ENCODE measurements at regions not wholly inside any gene's neighbourhood (a gene's known extent, or its start where the extent isn't known, plus 50 kb on each side); places are given as distances from the start of the nearest gene placed in this dataset.

DNA sequence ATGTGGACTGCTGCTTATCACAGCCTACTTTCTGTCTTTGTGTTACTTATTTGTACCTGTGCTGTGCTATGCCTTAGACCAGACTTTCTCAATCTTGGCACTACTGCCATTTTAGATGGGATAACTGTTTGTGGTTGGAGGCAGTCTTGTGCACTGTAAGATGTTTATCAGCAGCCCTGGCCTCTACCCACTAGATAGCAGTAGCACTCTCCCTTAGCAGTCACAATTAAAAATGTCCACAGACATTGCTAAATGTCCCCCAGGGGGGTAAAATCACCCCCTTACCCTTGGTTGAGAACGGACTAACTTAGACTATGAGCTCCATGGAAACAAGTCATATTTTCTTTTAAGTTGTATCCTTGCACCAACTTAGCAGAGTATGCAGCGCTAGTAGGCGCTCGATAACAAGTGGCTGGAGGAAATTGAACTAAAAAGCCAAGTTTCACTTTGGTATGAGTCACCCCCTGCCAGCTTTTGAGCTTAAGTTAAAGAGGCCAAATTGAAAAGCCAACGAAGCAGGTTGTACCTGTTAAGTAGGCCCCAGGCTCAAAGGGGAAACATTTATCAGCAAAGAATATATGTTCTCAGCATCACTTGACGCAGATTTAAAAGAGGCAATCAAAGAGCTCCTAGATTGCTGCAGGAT, 304.8 kb upstream of the SORL1-AS1 start:
- TF ChIP-seq, protein P1, sequence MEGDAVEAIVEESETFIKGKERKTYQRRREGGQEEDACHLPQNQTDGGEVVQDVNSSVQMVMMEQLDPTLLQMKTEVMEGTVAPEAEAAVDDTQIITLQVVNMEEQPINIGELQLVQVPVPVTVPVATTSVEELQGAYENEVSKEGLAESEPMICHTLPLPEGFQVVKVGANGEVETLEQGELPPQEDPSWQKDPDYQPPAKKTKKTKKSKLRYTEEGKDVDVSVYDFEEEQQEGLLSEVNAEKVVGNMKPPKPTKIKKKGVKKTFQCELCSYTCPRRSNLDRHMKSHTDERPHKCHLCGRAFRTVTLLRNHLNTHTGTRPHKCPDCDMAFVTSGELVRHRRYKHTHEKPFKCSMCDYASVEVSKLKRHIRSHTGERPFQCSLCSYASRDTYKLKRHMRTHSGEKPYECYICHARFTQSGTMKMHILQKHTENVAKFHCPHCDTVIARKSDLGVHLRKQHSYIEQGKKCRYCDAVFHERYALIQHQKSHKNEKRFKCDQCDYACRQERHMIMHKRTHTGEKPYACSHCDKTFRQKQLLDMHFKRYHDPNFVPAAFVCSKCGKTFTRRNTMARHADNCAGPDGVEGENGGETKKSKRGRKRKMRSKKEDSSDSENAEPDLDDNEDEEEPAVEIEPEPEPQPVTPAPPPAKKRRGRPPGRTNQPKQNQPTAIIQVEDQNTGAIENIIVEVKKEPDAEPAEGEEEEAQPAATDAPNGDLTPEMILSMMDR (IDR thresholded peaks at IDR 0.05; ENCODE audit: extremely low read depth, insufficient read depth, missing control alignments), result no peak
- in situ Hi-C loops (cut with MboI; ENCODE audit: low pct_unique_long_range_greater_than_20kb, low sequenced_read_pairs, unreplicated experiment), result no loop called here
- no peak for DNase-seq (ENCODE audit: low spot score)

DNA sequence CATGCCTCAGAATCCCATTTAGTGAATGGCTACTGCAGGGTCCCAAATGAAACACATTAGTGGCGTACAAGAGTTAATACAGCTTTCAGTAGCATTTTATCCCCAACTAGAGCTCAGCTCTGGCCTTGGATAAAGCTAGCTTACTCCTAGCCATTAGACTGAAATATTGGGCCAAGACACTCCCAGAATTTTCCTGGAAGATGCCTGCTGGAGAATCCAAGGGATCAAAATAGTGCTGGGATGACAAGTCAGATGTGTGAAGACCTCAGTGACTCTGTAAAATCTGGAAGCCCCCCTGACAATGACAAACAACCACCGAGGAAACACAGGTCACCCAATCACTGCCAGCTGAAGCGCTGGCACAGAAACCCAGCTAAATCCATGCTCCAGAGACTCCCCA, 303.1 kb upstream of the SORL1-AS1 start:
- no peak for DNase-seq (ENCODE audit: low spot score)
- TF ChIP-seq, protein P1 (IDR thresholded peaks at IDR 0.05; ENCODE audit: extremely low read depth, insufficient read depth, missing control alignments), result no peak
- in situ Hi-C loops (cut with MboI; ENCODE audit: low pct_unique_long_range_greater_than_20kb, low sequenced_read_pairs, unreplicated experiment), result no loop called here

DNA sequence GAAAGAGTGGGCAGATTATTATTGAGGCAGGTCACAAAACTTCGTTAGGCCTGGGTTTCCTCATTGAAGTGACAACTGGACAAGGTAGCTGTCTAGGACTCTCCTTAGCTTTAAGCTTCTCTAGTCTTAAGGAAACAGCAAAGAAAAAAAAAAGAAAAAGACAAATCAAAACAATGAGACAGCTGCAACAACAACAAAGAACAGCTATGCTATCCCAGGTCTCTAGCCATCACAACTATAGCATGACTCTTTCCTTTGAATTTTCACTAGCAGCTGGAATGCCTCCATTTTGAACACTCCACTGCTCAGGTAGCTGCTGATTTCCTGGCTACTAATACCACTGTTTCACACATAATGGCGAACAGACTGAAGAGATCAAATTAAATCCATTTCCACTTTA, 302.4 kb upstream of the SORL1-AS1 start:
- in situ Hi-C loops (cut with MboI; ENCODE audit: low pct_unique_long_range_greater_than_20kb, low sequenced_read_pairs, unreplicated experiment), result no loop called here

DNA sequence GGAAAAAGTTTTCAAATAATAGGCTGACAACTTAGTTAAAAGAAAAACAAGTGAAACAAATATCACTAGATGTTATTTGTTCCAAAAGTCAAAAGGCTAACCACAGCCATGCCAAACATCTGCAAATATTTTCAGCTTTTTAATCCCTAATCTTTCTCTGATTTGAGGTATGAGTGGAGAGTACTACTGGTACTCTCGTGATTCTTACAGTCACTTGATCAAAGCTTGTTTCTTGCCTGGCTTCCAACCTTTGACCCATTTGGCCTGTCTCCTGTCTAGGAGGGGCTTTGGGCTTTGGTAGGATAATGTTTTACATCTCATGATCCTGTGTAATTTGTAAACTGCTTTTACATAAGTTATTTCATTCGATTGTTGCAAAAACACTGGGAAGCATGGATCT, 301.8 kb upstream of the SORL1-AS1 start:
- DNase-seq (ENCODE audit: low spot score), result no peak
- TF ChIP-seq, protein P1 (IDR thresholded peaks at IDR 0.05; ENCODE audit: extremely low read depth, insufficient read depth, missing control alignments), result no peak
- in situ Hi-C loops (cut with MboI; ENCODE audit: low pct_unique_long_range_greater_than_20kb, low sequenced_read_pairs, unreplicated experiment), result no loop called here

More for the DNA sequence above, 302.4 kb upstream of the SORL1-AS1 start:
- TF ChIP-seq, protein P1 (IDR thresholded peaks at IDR 0.05; ENCODE audit: extremely low read depth, insufficient read depth, missing control alignments), result no peak
- DNase-seq (ENCODE audit: low spot score), result no peak

DNA sequence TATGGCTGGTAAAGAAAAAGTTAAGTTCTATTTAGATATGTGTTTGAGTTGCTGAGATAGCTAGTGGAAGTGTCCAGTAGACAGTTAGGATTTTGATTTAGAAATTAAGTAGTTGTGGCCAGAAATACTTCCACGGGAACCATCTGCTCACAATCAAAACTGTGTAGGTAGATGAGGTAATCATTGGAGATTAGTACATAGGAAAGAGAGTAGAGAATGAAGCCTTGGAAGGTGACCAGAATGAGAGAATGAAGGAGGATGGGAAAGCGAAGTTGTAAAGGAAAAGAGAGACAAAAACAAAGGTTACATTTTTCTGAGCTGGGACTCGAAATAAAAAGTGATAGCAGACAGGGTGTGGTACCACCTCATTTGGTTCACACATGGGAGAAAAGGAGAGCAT, 296.9 kb upstream of the SORL1-AS1 start:
- in situ Hi-C loops (cut with MboI; ENCODE audit: low pct_unique_long_range_greater_than_20kb, low sequenced_read_pairs, unreplicated experiment), result no loop called here
- TF ChIP-seq, protein P1 (IDR thresholded peaks at IDR 0.05; ENCODE audit: extremely low read depth, insufficient read depth, missing control alignments), result no peak
- no peak for DNase-seq (ENCODE audit: low spot score)

DNA sequence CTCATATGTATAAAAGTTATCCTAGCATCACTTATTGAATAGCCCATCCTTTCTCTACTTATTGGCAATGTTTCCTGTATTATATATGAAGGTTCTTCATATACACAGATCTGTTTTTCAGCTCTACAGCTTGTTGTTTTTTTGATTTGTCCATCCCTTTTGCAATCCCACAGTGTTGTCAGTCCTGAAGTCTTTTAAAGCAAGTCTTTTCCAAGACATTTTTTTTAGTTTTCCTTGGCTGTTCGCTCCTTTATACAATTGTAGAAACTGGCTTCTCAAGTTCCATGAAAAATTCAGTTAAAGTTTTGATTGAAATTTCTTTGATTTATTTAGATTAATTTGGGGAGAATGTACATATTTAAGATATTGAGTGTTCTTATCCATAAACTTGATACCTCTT, 295.3 kb upstream of the SORL1-AS1 start:
- TF ChIP-seq, protein P1 (IDR thresholded peaks at IDR 0.05; ENCODE audit: extremely low read depth, insufficient read depth, missing control alignments), result no peak
- in situ Hi-C loops (cut with MboI; ENCODE audit: low pct_unique_long_range_greater_than_20kb, low sequenced_read_pairs, unreplicated experiment), result no loop called here
- DNase-seq (ENCODE audit: low spot score), result no peak
